LoVo (cell line): ENCODE measurements at regions not wholly inside any gene's neighbourhood (a gene's known extent, or its start where the extent isn't known, plus 50 kb on each side); places are given as distances from the start of the nearest gene placed in this dataset.

ENCODE experiments used
- DNase-seq: peaks from one replicate; pipeline ENCODE4 v3.0.0-alpha.2; 2016; ENCODE audit warnings: low spot score

DNA sequence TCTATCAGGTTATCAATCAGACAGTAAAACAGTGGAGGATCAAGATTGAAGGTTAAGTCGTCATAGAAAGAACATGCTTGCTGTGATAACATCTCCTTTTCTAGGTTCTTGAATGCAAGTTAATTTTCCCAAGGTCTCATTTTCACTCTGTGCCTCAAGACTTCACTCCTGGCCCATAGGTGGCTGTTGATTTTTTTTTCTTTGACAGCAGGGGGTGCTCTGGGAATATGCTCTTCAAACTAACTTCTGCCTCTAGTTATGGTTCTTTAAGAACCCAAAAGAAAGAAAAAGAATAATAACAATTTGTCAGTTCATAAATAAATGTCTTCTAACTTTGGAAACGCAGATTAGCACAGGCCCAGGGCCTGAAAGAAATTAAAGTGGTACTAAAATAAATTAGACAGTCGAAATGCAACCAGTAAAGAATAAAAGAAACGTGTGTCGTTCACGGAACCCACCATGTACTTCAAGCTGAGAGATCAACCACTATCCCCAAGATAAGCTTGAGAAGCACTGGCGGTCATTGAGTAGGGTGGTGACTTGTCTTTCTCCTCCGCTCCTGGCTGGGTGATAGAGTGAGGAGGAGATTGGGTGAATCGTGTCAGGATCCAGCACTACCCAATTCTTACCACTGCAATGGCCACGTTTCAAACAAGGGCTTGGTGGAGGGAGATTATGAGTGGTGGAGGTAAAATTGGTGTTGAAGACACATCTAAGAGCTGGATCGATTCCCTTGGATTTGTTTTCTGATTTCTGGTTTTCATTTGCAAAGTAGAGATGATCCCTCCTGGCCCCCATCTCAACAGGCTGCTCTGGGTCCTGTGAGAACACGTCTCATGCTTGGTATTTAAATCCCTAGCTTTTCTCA, 93.4 kb upstream of the IRX4 start:
- DNase-seq, result no peak

DNA sequence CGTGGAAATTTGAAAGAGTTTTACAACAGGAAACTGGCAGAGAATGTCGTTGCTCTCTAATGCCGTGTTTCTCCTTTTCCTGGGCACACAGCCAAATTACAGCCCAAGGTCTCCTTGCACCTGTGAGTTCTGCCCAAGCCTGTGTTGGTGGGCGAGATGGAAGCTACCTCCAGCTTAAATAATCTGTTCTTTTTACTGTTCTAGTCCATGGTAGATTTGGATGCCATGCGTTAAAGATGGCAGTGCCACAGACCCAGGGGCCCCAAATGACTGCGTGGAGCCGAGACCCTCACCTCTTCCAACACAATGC, 92.6 kb upstream of the IRX4 start:
- no peak for DNase-seq

DNA sequence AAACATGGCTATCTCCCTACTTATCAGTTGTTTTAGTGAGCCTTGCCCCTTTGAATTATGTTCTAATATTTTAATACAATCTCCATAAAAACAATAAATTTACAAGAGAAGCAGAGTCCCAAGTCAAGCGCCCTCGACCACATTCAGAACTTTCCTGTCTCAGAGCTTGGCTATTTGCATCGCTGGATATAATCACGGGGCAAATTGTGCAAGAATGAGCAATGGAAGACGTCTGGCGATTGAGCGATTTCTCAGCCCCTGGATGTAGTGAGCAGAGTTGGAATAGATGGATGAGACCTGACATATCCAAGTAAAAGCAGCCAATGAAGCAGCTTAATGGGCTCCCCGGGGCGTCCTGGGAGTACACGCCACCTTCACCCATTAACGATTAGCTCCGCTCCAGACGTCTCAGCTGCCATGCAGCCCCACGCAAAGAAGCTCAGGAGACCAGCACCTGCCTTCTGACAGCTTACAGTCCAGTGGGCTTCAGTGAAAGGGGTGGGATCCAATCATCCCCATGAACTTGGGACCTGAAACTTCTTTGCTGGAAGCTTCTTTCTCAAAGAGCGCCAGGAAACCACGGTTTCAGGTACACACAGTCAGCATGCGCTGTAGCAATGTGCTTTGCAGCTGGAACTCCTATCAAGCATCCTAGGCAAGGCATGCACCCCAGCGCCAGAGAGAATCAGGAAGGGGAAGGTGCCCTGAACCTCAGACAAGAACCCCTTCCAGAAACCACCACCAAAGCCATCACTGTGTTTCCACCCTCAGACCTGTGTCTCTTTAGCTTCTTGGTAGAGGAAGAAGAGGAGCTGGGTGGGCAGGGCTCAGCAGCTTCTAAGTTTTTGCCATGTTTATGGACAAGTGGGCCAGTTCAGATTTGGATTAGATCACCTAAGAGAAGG, 92.0 kb upstream of the IRX4 start:
- no peak for DNase-seq

DNA sequence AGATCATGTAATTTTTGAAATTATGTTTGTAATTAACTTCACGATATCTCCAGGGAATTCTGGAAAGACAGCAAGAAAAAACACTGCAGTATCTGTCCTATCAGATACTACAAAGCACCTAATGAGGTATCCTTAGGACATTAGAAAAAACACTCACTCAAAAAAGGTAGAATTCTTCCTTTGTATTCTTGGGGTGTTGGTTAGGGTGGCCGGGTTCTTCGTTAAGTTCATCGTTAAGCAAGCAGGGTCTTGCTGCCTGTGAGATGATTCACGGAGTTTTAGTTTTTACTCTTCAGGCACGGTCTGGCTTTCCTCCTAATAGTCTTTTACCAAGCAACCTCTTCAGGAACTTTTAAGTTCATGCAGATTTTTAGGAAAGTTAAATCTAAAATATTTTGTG, 91.4 kb upstream of the IRX4 start:
- DNase-seq, result no peak

DNA sequence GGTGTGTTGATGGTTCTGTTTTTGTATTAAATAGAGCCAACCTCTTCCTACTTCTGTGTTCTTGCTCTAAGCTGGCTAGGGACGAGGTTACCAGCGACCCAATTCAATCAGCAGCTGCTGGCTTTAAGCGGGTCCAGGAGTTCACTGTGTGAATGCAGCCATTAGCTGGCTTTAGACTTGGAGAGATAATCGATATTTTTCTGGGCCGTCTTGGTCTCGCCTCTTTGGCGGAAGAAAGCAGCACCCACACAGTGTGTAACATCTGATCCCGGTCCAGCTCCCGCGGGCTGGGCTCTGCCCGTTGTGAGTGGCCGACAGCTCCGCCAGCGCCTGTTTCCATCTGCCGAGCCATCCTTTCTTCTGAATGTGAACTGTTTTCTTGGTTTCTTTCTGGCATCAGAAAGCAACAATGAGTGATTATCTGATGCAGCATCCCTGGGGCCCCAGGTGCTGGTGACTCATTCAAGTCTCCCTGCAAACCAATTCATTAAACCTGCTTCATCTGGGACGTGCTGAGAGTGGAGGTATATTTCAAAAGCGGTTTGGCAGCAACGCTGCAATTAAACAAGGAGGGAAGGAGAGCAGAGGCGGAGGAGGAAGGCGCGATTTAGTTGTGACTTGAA, 90.8 kb upstream of the IRX4 start:
- DNase-seq, result no peak

DNA sequence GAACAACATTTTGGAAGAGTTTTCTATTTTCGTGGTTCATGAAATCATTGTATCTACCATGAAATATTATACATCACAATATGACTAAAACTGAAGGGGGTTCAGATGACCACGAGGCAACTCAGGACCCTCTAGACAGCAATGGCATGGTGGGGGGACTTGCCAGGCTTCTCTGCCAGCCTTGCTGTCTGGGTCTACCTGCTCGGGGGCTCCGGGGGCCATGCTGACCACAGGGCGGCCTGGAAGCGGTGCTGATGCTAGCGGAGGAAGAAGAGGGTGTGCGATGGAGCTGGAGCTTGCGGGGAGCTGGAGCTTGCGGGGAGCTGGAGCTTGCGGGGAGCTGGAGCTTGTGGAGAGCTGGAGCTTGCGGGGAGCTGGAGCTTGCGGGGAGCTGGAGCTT, 89.2 kb upstream of the IRX4 start:
- DNase-seq, result no peak

DNA sequence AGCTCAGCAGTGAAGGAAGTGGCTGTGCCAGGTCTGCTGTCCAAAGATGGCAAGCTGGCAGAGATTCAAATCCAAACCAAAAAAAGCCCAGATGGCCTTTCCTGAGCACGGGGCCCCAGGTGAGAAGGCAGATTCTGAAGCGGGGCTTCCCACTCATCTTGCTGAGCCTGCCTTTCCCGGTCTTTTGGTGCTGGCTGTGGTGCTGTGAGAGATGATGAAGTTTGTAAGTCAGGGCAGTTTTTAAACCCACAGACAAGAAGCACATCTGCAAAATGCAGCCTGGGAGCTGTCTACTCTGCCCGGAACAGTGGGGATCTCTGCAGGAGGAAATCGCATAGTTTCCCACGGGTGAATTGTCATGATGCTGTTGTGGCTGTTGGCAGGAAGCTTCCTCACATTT, 85.0 kb upstream of the IRX4 start:
- DNase-seq, result no peak

DNA sequence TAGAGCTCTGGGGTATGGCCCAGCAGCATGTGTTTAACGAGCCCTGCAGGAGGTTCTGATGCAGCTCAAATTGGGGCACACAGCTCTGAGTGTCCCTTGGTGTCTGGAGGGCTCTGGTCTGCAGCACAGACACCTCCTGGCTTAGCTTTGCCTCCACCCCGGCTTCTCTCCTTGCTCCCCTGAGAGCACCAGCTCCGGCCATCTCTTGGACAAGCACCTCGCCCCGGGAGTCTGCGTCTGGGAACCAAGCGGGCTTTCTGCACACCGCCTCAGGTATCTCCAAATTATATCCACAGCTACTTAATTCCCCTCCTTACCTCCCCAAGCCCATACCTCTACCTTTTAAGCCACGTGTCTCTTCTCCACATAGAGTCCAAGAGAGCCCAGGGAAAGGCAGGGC, 83.7 kb upstream of the IRX4 start:
- DNase-seq, result no peak

DNA sequence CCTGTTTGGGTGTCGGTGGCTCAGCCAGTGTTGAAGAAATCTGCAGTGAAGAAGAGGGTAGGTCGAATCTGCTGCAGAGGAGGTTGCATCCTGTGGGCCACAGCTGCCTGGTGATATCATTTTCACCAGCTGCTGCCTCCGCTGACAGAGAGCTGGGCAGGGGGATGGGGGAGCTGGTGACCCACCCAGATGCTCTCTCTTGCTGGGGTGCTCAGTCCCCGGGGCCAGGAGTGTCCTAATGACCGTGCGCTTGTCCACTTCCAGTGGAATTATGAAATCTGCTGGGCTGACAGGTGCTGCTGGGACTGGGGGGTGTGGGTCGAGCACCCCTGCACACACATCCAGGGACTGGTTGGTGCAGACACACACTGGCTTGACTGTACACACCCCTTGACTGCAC, 83.2 kb upstream of the IRX4 start:
- no peak for DNase-seq

DNA sequence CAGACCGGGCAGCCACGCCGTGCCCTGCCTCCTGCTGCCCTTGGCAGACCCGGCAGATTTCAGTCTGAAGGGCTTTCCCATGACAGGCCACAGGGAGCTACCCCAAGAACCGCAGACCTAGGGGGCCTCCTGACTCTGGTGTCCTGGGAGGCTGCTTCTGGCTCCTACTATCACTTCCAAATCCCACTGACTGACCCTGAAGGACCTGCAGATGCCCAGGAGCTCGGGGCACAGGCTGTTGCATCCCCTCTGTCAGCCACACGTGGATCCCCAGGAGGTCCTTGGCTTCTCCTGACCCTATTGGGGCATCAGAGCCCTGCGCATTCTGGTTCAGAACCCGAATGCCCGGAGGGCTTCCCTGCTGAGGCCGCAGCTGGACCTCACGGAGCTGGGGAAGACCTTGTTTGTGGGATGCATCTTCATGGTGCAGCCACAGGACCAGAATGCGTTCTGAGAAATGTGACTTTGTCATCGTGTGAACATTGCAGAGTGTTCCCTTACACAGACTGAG, 81.3 kb upstream of the IRX4 start:
- DNase-seq, result no peak

DNA sequence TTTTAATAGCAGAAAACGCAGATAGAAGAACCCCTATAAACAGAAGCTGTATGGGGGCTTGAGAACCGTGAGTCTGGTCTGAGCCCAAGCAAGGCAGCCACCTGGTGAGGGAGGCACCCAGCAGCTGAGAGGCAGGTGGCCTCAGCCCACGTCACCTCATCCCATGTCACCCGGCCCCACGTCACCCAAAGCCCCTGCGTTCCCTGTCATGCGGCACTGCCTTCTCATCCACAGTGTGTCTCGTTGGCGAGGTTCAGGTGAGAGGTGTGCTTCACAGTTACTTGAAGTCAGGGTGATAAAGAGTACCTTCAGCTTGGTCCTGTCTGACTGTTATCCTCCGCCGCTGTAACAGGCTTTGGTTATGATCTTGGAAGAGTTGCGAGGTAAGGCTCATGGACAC, 80.6 kb upstream of the IRX4 start:
- no peak for DNase-seq

DNA sequence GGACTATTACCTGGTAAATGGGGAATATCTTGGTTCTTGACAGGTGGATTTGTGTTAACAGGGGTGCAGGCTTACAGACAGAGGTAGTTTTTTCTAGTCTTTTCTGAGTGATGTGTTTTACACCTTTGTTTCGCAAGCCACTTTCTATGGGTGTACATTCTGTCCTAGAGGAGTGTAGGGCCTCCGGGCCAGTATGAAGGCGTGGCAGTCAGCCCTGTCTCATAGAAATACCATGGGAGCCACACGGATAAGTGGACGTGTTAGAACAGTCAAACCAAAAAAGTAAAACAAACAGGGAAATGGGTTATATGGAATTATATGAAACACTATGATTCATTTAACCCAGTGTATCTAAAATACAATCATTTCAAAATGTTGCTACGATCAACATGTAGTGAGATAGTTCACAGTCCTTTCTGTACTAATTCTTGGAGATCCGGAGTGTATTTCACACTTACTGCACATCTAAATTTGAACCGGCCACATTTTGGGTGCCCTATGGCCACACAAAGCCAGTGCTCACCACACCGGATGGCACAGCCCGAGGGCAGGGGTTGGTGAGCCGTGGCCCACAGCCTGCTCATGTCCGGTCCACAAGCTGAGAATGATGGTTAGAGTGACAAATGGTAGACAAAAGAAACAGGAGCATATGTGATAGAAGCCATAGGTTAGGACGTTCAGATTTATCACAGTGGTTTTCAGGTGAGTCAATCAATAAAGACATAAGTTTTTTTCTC, 80.1 kb upstream of the IRX4 start:
- no peak for DNase-seq

DNA sequence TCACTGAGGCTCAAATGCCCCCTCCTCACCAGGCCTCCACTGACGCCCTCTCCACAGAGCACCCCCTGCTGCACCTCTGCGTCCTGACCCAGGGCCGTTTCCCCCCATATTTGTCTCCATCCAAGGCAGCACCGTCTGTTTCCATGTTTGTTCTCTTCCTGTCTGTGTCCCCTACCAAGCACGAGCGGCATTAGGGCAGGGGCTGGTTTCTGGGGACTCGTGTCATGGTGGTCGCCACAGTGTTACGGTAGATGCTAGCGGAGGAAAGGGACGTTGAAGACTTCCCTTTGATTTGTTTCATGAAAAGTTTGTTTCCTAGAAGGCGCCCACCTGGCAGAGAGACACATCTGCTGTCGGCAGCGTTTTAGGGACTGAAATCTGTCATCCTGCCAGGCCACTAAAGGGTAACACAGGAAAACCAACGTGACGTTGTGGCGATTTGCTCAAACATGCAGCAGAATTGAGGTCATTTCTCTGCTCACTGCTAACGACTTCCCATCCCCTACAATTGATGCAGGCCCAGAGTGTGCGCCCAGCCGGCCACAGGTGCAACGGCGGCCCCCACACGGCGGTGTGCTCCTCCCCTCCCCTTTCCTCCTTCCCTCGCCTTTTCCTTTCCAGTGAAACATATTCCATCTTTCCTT, 79.3 kb upstream of the IRX4 start:
- no peak for DNase-seq

DNA sequence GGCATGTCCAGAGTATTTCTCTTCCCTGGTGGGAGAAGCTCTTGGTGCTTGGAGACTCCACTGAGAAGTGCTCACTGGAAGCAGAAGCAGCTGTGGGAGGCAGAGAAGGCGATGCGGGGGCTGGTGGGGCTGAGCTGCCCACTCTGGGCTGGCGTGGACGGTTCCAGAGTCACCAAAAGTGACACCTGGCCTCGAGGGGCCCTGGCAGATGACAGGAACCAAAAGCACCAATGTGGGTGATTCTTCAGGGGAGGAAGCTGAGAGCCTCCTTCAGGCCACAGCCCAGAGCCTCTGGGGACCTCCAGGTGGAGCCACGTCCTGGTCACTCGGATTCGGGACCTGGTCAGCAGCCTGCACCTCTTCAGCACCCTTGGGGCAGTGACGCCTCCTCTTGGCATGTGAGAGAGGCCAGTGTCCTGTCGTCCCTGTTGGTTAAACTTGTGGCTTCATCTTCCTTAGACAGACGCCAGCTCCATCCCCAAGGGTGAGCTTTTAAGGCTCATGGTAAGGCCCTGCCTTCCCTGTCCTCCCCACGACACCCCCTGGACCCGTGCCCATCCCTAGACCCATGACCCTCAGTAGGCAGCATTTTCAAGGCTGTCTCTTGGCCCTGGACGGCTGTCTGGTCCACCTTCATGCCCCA, 78.7 kb upstream of the IRX4 start:
- DNase-seq, result no peak

DNA sequence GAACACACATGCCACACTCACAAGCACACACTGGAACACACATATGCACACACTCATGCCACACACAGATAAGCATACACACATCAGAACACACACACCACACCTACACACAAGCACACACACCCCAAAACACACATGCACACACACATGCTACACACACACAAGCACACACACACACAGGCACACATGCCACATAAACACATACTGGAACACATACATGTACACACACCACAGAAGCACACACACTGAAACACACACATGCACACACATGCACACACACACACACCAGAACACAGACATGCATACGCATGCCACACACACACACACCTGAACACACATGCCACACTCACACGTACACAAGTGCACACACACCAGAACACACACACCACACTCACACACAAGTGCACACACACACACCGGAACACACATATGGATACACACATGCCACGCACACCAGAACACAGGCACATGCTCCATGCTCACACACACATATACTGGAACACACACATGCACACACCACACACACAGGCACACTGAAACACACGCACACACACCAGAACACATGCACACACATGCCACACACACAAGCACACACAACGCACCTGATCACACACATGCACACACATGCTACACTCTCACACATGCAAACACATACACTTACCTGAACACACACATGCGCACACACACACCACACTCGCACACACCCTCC, 78.0 kb upstream of the IRX4 start:
- DNase-seq, result no peak

DNA sequence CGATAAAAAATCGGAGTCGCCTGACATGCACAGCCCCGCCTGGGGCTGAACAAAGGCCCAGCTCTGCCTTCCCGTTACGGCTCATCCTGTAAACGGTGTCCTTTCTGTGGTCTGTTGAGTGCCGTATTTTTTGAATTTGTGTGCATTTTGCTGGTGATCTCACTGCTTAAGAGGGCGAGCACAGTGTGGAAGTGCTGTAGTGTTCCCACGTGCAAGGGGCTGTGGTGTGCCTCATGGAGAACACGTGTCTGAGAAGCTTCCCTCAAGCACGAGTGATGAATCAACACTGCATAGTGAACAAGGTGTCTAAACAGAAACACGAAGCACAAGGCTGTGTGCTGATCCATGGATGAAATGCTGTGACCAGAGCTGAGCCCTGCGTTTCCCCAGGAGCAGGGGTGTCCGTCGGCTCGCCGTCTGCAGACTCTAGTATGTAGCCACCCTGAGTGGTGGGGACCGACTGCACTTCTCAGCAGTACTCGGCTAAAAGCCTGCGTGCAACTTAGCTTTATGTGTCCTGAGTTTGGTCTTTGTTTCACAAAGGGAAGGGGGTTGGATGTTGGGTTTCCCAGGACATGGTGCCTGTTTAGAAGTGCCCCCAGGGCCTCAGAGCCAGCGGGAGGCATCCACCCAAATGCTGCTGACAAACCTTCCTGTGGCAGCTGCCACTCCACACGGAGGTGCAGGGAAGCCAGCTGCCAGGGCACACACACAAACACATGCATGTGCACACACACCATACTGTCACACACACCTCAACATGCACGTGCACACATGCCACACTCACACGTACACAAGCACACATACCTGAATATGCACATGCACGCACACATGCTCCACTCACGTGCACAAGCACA, 77.2 kb upstream of the IRX4 start:
- no peak for DNase-seq

DNA sequence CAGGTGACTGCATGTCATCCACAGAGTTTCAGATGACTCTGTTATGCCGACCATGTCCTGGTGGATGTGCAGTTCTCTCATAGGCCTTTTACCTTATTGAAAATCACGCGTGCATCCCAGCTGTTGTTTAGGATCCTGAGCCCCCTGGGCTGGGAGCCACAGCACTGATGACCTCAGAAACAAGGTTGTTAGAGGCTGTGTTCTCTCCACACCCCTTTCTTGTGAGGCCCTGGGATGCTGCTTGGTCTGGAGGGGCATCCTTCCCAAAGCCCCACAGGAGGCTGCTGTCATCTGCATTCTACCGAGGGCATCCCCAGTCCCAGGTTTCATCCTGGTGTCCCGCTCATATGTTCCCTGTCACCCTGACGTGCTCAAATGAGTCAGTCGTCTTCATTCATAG, 76.5 kb upstream of the IRX4 start:
- DNase-seq, result no peak

DNA sequence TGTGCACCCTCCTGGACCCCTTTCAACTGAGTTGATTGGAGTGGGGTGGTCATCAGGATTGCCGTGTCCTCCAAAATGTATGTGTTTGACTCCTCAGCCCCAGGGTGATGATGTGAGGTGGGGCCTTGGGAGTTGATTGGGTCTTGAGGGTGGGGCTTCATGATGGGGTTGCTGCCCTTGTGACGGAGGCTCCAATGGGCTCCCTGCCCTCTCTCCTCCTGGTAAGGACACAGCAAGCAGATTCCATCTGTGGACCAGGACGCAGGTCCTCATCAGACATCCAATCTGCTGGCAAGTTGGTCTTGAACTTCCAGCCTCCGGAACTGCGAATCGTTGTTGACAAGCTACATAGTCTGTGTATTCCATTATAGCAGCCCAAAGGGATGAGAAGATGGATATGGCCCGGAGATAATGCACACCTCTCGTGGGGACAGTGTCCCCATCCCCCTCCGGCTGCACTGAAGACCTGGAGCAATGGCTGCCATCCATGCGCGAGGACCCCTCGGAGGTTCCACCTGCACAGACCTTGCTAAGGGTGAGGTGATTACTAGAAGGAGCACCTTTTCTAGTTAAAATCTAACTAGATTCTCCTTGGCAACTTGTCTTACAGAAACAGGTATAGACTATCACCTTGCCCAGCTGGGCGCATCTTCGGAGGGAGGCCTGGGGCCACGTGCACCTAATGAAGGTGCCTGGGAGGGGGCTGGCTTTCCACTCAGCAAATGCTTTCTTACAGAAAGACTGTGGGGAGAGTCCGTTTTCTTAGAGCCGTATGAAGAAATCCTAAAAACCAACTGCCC, 75.7 kb upstream of the IRX4 start:
- DNase-seq, result no peak

DNA sequence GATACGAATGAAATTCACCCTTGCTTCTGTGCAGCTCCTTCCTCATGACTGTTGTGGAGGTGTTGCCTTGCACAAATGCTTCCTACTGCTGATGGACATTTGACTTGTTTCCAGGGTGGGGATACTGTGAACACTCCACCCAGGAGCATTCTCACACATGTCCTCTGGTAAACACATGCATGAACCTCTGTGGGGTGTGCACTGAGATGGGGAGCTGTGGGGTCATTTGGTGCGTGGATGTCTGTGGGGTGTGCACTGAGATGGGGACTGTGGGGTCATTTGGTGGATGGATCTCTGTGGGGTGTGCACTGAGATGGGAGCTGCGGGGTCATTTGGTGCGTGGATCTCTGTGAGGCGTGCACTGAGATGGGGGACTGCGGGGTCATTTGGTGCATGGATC, 72.9 kb upstream of the IRX4 start:
- no peak for DNase-seq
